ENCODE measurements at regions not wholly inside any gene's neighbourhood (a gene's known extent, or its start where the extent isn't known, plus 50 kb on each side); places are given as distances from the start of the nearest gene placed in this dataset.
"Not testable (repeated sequence)": the region's sequence is repeated elsewhere in the genome, so short reads cannot be mapped to it uniquely, and the experiment has no call there.

DNA sequence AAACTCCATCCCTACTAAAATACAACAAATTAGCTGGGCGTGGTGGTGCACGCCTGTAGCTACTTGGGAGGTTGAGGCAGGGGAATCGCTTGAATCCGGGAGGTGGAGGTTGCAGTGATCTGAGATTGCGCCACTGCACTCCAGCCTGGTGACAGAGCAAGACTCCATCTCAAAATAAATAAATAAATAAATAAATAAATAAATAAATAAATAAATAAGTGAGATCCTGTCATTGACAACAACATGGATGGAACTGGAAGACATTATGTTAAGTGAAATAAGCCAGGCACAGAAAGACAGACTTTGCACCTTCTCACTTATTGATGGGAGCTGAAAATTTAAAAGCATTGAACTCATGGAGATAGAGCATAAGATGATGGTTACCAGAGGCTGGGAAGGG lies 111.2 kb downstream of the MOSPD2 start:
- not testable (repeated sequence) for DNase-seq (ENCODE audit: low read depth, low spot score); H3K27ac ChIP-seq
